Caco-2 (cell line): ENCODE measurements at regions not wholly inside any gene's neighbourhood (a gene's known extent, or its start where the extent isn't known, plus 50 kb on each side); places are given as distances from the start of the nearest gene placed in this dataset.

ENCODE experiments used
- BruUV-seq: library from RNA; stranded (reverse); fragments of 400-500 nt; replicated peaks from 2 replicates; lab custom pipeline; 2021; lab: Mats Ljungman, UMichigan
- CTCF ChIA-PET: fragments of 300-600 bp; sonication (Branson Sonifier 250); formaldehyde crosslinking; loops from one replicate; lab custom pipeline; 2022; ENCODE audit warnings: antibody characterized with exemption; lab: Charles Lee
- POLR2A ChIA-PET: fragments of 300-600 bp; sonication (Branson Sonifier 250); formaldehyde crosslinking; loops from one replicate; lab custom pipeline; 2022; ENCODE audit warnings: antibody characterized with exemption; lab: Charles Lee
- DNase-seq, 2 experiments: peaks; one replicate each; pipeline versions ENCODE4 v3.0.0 to v3.0.0-alpha.2; 2020 to 2022
- H3K27me3 ChIP-seq: replicated peaks from 2 replicates; pipeline ENCODE4 v1.6.0; 2011; ENCODE audit warnings: low read length; ENCODE audit not compliant: control insufficient read depth, insufficient read depth
- H3K36me3 ChIP-seq: 2 replicates; pipeline ENCODE4 v1.5.1; 2011; ENCODE audit warnings: low read length; ENCODE audit not compliant: control insufficient read depth, insufficient read depth
- H3K4me1 ChIP-seq: fragments of 250-450 bp; sonication (Bioruptor Pico); 2 replicates; pipeline ENCODE4 v1.5.1; 2020; ENCODE audit warnings: mild to moderate bottlenecking
- H3K4me3 ChIP-seq: 2 replicates; pipeline ENCODE4 v1.5.1; 2011; ENCODE audit warnings: low read depth, mild to moderate bottlenecking, control low read depth, low read length
- H3K9me3 ChIP-seq: fragments of 250-450 bp; sonication (Bioruptor Pico); 2 replicates; pipeline ENCODE4 v1.5.1; 2020; ENCODE audit warnings: mild to moderate bottlenecking, moderate library complexity
- H3K27ac Mint-ChIP-seq: one replicate; pipeline ENCODE4 v1.8.0; 2022; ENCODE audit warnings: mixed read lengths; ENCODE audit not compliant: unreplicated experiment
- H3K27me3 Mint-ChIP-seq: one replicate; pipeline ENCODE4 v1.8.0; 2022; ENCODE audit warnings: mixed read lengths; ENCODE audit not compliant: insufficient read depth, unreplicated experiment
- H3K36me3 Mint-ChIP-seq: one replicate; pipeline ENCODE4 v1.8.0; 2022; ENCODE audit warnings: mild to moderate bottlenecking, mixed read lengths; ENCODE audit not compliant: insufficient read depth, unreplicated experiment
- H3K4me1 Mint-ChIP-seq: one replicate; pipeline ENCODE4 v1.8.0; 2022; ENCODE audit warnings: low read depth, mixed read lengths; ENCODE audit not compliant: unreplicated experiment
- H3K4me3 Mint-ChIP-seq: one replicate; pipeline ENCODE4 v1.8.0; 2022; ENCODE audit warnings: mild to moderate bottlenecking, moderate library complexity, mixed read lengths; ENCODE audit not compliant: unreplicated experiment
- H3K9me3 Mint-ChIP-seq: one replicate; pipeline ENCODE4 v1.8.0; 2022; ENCODE audit warnings: mixed read lengths; ENCODE audit not compliant: unreplicated experiment
- intact Hi-C: fragments of 100-400 bp; cut with micrococcal nuclease; formaldehyde crosslinking; loops from one replicate; pipeline ENCODE4 v1.10.0; 2022; ENCODE audit not compliant: unreplicated experiment
- TF ChIP-seq, protein P1 (sequence below), 2 experiments: fragments of 200-600 bp in 1 of 2; IDR thresholded peaks; 1 replicate in 1 of 2; 2 replicates in 1 of 2; pipeline versions ENCODE4 v1.5.1 to v1.8.0; 2011 to 2022; ENCODE audit warnings: antibody characterized with exemption in 1 of 2, control low read depth in 1 of 2, inconsistent platforms in 1 of 2, low read depth in 1 of 2, low read length in 1 of 2, mild to moderate bottlenecking in 1 of 2, moderate library complexity in 1 of 2; ENCODE audit not compliant: insufficient read depth in 1 of 2, severe bottlenecking in 1 of 2, unreplicated experiment in 1 of 2

DNA sequence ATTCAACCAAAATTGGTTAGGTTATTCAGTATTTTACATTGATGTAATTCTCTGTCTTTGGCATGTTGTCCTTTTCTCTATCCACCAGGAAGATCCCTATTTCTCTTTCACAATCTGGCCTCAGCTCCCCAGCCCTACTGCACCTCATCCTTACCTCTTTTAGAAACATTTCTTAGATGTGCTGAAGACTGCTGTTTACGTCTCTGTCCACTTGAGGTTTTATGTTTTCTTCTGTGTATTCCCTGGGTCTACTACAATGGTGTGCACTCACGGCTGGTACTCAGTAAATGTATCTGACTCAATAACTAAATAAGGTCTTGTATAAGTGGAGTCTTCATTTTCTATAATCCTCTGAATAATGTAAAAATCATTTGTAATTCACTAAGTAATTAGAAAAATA, 822.7 kb downstream of the DTWD2 start:
- H3K36me3 Mint-ChIP-seq, result no peaks in the 10 kb centered on the region
- H3K4me3 Mint-ChIP-seq, result no peak overlapping the region
- H3K27ac Mint-ChIP-seq, result no peak overlapping the region
- no peaks in the 10 kb centered on the region for H3K9me3 ChIP-seq
- no TSS peak for BruUV-seq
- H3K4me1 Mint-ChIP-seq, result peaks cover under 1% of the 10 kb centered on the region
- ChIA-PET CTCF (no interaction called here), POLR2A (no interaction called here)
- H3K27me3 ChIP-seq, result no peaks in the 10 kb centered on the region
- no peaks in the 10 kb centered on the region for H3K4me1 ChIP-seq
- TF ChIP-seq, protein P1, sequence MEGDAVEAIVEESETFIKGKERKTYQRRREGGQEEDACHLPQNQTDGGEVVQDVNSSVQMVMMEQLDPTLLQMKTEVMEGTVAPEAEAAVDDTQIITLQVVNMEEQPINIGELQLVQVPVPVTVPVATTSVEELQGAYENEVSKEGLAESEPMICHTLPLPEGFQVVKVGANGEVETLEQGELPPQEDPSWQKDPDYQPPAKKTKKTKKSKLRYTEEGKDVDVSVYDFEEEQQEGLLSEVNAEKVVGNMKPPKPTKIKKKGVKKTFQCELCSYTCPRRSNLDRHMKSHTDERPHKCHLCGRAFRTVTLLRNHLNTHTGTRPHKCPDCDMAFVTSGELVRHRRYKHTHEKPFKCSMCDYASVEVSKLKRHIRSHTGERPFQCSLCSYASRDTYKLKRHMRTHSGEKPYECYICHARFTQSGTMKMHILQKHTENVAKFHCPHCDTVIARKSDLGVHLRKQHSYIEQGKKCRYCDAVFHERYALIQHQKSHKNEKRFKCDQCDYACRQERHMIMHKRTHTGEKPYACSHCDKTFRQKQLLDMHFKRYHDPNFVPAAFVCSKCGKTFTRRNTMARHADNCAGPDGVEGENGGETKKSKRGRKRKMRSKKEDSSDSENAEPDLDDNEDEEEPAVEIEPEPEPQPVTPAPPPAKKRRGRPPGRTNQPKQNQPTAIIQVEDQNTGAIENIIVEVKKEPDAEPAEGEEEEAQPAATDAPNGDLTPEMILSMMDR (IDR thresholded peaks at IDR 0.05; ENCODE audit: insufficient read depth in 1 of 2, low read depth in 1 of 2, low read length in 1 of 2, severe bottlenecking in 1 of 2, unreplicated experiment in 1 of 2), result no peak
- no peaks in the 10 kb centered on the region for H3K36me3 ChIP-seq
- no peak overlapping the region for H3K4me3 ChIP-seq
- DNase-seq, result no peak
- H3K27me3 Mint-ChIP-seq, result no peaks in the 10 kb centered on the region
- H3K9me3 Mint-ChIP-seq, result no peaks in the 10 kb centered on the region
- intact Hi-C loops, result no loop called here

DNA sequence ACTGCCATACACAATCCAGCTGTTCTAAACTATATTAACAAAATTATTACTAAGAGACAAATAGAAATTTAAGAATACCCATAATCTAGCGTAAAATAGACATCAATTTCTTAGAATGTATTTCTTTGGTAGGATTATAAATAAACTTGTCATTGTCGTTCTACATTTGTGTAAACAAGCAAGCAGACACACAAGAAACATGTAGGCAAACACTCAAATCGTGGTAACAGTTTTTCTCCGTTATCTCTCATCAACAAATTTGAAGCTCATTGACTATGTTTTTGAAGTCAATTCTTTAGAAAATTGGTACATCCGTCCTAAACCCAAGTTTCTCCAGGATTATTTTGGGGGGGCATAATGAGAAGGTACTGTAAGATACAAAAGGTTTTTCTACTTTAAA, 832.2 kb downstream of the DTWD2 start:
- Mint-ChIP-seq H3K9me3 (no peaks in the 10 kb centered on the region), H3K4me1 (peaks cover 28% of the 10 kb centered on the region), H3K27me3 (no peaks in the 10 kb centered on the region), H3K36me3 (no peaks in the 10 kb centered on the region), H3K27ac (no peak overlapping the region), H3K4me3 (no peak overlapping the region)
- DNase-seq, result no peak
- TF ChIP-seq, protein P1 (IDR thresholded peaks at IDR 0.05; ENCODE audit: insufficient read depth in 1 of 2, low read depth in 1 of 2, low read length in 1 of 2, severe bottlenecking in 1 of 2, unreplicated experiment in 1 of 2), result no peak
- no peaks in the 10 kb centered on the region for H3K36me3 ChIP-seq
- no peaks in the 10 kb centered on the region for H3K27me3 ChIP-seq
- BruUV-seq, result no TSS peak
- intact Hi-C loops, result no loop called here
- peaks cover 13% of the 10 kb centered on the region; the same call in 1 of the 2 replicates for H3K4me1 ChIP-seq
- ChIA-PET POLR2A (no interaction called here), CTCF (no interaction called here)
- H3K9me3 ChIP-seq, result no peaks in the 10 kb centered on the region
- no peak overlapping the region for H3K4me3 ChIP-seq

DNA sequence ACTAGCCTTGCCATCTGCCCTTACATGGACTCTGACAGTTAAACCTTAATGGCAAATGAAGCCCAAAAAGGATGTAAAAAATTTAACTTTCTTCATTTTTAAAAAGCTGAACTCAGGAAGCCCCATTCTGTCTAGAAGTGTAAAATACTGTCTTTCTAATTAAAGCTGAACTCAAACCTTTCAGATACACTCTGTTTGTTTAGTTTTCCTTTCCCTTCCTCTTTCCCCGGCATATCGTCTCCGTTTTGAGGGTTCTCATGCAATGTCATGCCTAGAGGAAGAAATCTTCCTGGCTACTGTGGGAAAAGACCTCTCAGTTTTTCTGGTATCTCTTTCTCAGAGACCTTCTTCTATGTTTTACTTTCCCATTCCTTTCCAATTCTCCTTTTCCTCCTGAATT, 841.5 kb downstream of the DTWD2 start:
- H3K9me3 ChIP-seq, result no peaks in the 10 kb centered on the region
- H3K27me3 ChIP-seq, result no peaks in the 10 kb centered on the region
- H3K4me3 Mint-ChIP-seq, result no peak overlapping the region
- no peaks in the 10 kb centered on the region for H3K36me3 ChIP-seq
- CTCF ChIA-PET, result no interaction called here
- no peaks in the 10 kb centered on the region for H3K27me3 Mint-ChIP-seq
- no peaks in the 10 kb centered on the region for H3K9me3 Mint-ChIP-seq
- no peaks in the 10 kb centered on the region for H3K4me1 Mint-ChIP-seq
- no peak for DNase-seq
- POLR2A ChIA-PET, result no interaction called here
- peaks cover 13% of the 10 kb centered on the region for H3K4me1 ChIP-seq
- H3K4me3 ChIP-seq, result no peak overlapping the region
- no TSS peak for BruUV-seq
- intact Hi-C loops, result loop anchor here (10.0 kb wide), 1 partner anchor 692 kb away; no protein-coding TSS in a partner anchor
- no peaks in the 10 kb centered on the region for H3K36me3 Mint-ChIP-seq
- TF ChIP-seq, protein P1 (IDR thresholded peaks at IDR 0.05; ENCODE audit: insufficient read depth in 1 of 2, low read depth in 1 of 2, low read length in 1 of 2, severe bottlenecking in 1 of 2, unreplicated experiment in 1 of 2), result no peak
- no peak overlapping the region for H3K27ac Mint-ChIP-seq
